OCI-LY3 (cell line): ENCODE measurements at regions not wholly inside any gene's neighbourhood (a gene's known extent, or its start where the extent isn't known, plus 50 kb on each side); places are given as distances from the start of the nearest gene placed in this dataset.

Experiments used
- H2AFZ ChIP-seq: fragments of 200-600, 300-600 bp; shearing (Covaris generic); 2 replicates; pipeline ENCODE4 v1.6.0; 2014; ENCODE audit warnings: antibody characterized with exemption, low read depth, low read length
- H3K27ac ChIP-seq: fragments of 200-600, 300-600 bp; sonication (generic); 2 replicates; pipeline ENCODE4 v1.5.1; 2014; ENCODE audit warnings: mild to moderate bottlenecking, low read length, moderate library complexity, mixed read lengths
- H3K27me3 ChIP-seq: fragments of 200-600, 300-600 bp; sonication (generic); 2 replicates; pipeline ENCODE4 v1.6.1; 2014; ENCODE audit warnings: low read depth, low read length, mixed read lengths
- H3K36me3 ChIP-seq: fragments of 200-600, 300-600 bp; sonication (generic); replicated peaks from 2 replicates; pipeline ENCODE3; 2014; ENCODE audit warnings: low read depth, low read length, mixed read lengths
- H3K4me1 ChIP-seq: fragments of 300-600, 200-600 bp; sonication (generic); 2 replicates; pipeline ENCODE4 v1.6.1; 2014; ENCODE audit warnings: low read length, mixed read lengths
- H3K4me2 ChIP-seq: fragments of 200-600, 300-600 bp; sonication (generic); 2 replicates; pipeline ENCODE4 v1.6.1; 2014; ENCODE audit warnings: low read length, mixed read lengths
- H3K4me3 ChIP-seq: fragments of 300-600, 200-600 bp; sonication (generic); 2 replicates; pipeline ENCODE4 v1.5.1; 2014; ENCODE audit warnings: antibody characterized with exemption, mild to moderate bottlenecking, low read length, moderate library complexity
- H3K79me2 ChIP-seq: fragments of 300-600, 200-600 bp; shearing (Covaris generic); 2 replicates; pipeline ENCODE4 v1.6.1; 2014; ENCODE audit warnings: mild to moderate bottlenecking, low read length, mixed read lengths
- H3K9ac ChIP-seq: fragments of 300-600, 200-600 bp; shearing (Covaris generic); 2 replicates; pipeline ENCODE4 v1.6.0; 2014; ENCODE audit warnings: mild to moderate bottlenecking, low read length, moderate library complexity
- H3K9me3 ChIP-seq: fragments of 200-600, 300-600 bp; shearing (Covaris generic); 2 replicates; pipeline ENCODE4 v1.6.1; 2014; ENCODE audit warnings: low read length, mixed read lengths; ENCODE audit not compliant: insufficient read depth
- H4K20me1 ChIP-seq: fragments of 200-600, 300-600 bp; sonication (generic); 2 replicates; pipeline ENCODE4 v1.6.1; 2016; ENCODE audit warnings: low read length, mixed read lengths; ENCODE audit not compliant: insufficient read depth
- EZH2phosphoT487 ChIP-seq: fragments of 200-600 bp; shearing (Covaris generic); IDR thresholded peaks from 2 replicates; pipeline ENCODE4 v1.6.1; 2018; ENCODE audit warnings: antibody characterized with exemption, mixed run types, low read depth
- TF ChIP-seq, protein P1 (sequence below): fragments of 200-600, 300-600 bp; sonication (generic); IDR thresholded peaks from 2 replicates; pipeline ENCODE4 v1.5.1; 2014; ENCODE audit warnings: antibody characterized with exemption, low read length, low read depth

DNA sequence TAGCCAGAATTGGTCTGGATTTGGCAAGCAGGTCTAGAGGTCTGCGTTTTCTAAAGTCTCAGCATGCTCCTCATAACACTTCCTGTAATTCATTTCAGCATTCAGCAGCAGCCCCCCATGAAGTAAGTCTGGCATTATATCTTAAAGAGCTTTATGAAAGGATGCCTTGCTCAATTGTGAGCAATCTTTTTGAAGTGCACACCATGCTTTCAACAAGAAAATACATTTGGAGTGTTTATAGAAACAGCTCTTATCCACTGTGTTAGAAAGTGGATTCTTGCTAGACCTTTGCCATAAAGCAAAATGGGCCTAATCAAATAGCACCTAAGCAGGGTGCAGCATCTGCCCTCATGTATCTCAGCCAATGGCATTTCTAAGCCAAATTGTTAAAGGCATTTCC lies 378.0 kb upstream of the AKR1E2 start:
- H3K79me2 ChIP-seq: no peaks in the 10 kb centered on the region
- no peaks in the 10 kb centered on the region for H3K4me1 ChIP-seq
- no peak overlapping the region for H2AFZ ChIP-seq
- no peaks in the 10 kb centered on the region for H4K20me1 ChIP-seq
- H3K9ac ChIP-seq: no peak overlapping the region
- H3K9me3 ChIP-seq: no peaks in the 10 kb centered on the region
- H3K27me3 ChIP-seq: no peaks in the 10 kb centered on the region
- TF ChIP-seq EZH2phosphoT487: no peak
- TF ChIP-seq, protein P1, sequence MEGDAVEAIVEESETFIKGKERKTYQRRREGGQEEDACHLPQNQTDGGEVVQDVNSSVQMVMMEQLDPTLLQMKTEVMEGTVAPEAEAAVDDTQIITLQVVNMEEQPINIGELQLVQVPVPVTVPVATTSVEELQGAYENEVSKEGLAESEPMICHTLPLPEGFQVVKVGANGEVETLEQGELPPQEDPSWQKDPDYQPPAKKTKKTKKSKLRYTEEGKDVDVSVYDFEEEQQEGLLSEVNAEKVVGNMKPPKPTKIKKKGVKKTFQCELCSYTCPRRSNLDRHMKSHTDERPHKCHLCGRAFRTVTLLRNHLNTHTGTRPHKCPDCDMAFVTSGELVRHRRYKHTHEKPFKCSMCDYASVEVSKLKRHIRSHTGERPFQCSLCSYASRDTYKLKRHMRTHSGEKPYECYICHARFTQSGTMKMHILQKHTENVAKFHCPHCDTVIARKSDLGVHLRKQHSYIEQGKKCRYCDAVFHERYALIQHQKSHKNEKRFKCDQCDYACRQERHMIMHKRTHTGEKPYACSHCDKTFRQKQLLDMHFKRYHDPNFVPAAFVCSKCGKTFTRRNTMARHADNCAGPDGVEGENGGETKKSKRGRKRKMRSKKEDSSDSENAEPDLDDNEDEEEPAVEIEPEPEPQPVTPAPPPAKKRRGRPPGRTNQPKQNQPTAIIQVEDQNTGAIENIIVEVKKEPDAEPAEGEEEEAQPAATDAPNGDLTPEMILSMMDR: no peak
- no peak overlapping the region for H3K4me3 ChIP-seq
- no peaks in the 10 kb centered on the region for H3K36me3 ChIP-seq
- H3K4me2 ChIP-seq: no peak overlapping the region
- no peak overlapping the region for H3K27ac ChIP-seq

DNA sequence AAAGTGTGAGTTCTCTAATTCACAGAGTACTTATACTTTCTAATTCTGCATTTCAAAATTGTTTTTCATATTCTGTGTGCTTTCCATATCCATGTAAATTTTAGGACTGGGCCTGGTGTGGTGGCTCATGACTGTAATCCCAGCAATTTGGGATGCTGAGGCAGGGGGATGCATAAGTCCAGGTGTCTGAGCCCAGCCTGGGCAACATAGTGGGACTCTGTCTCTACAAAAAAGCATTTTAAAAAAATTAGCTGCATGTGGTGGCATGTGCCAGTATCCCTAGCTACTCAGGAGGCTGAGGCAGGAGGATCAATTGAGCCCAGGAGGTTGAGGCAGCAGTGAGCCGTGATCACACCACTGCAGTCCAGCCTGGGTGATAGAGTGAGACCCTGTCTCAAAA lies 382.6 kb upstream of the AKR1E2 start:
- H3K27me3 ChIP-seq: no peaks in the 10 kb centered on the region
- H3K4me1 ChIP-seq: no peaks in the 10 kb centered on the region
- H3K9me3 ChIP-seq: no peaks in the 10 kb centered on the region
- no peak overlapping the region for H2AFZ ChIP-seq
- no peak overlapping the region for H3K9ac ChIP-seq
- no peak for TF ChIP-seq EZH2phosphoT487
- TF ChIP-seq, protein P1: no peak
- H3K79me2 ChIP-seq: no peaks in the 10 kb centered on the region
- H3K27ac ChIP-seq: no peak overlapping the region
- no peak overlapping the region for H3K4me2 ChIP-seq
- no peak overlapping the region for H3K4me3 ChIP-seq
- no peaks in the 10 kb centered on the region for H3K36me3 ChIP-seq
- no peaks in the 10 kb centered on the region for H4K20me1 ChIP-seq

DNA sequence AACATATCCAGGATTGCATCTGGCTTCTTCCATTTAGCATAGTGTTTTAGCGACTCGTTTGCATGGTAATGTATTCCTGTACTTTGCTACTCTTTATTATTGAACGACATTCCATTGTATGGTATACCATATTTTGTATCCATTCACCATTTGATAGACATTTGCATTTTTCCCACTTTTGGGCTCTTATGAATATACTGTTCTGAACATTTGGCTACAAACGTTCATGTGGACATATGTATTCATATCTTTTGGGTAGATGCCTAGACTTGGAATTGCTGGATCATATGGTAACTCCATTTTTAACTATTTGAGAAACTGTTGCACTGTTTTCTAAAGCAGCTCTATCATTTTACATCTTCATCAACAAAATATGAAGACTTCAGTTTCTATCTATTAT lies 383.7 kb upstream of the AKR1E2 start:
- H3K4me2 ChIP-seq: no peak overlapping the region
- no peak overlapping the region for H3K27ac ChIP-seq
- H3K79me2 ChIP-seq: no peaks in the 10 kb centered on the region
- no peak overlapping the region for H3K9ac ChIP-seq
- no peaks in the 10 kb centered on the region for H3K9me3 ChIP-seq
- no peak for TF ChIP-seq EZH2phosphoT487
- TF ChIP-seq, protein P1: no peak
- no peaks in the 10 kb centered on the region for H3K4me1 ChIP-seq
- H3K27me3 ChIP-seq: no peaks in the 10 kb centered on the region
- H2AFZ ChIP-seq: no peak overlapping the region
- H3K36me3 ChIP-seq: no peaks in the 10 kb centered on the region
- no peaks in the 10 kb centered on the region for H4K20me1 ChIP-seq
- H3K4me3 ChIP-seq: no peak overlapping the region

DNA sequence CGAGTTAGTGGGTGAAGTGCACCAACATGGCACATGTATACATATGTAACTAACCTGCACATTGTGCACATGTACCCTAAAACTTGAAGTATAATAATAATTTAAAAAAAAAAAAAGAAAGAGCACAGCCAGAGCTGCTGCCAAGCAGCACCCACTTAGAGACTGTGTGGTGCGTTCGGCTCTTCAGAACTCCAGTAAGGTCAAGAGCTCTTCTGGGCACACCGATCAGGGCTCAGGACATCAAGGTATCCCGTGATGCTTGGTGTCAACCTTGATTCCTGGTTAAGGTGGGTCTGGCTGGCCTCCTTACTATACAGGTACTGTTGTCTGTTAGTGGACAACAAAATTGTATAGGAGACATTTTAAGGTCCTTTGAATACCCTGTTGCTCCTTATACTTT lies 385.7 kb upstream of the AKR1E2 start:
- Histone ChIP-seq H3K4me3 (no peak overlapping the region), H3K4me2 (no peak overlapping the region), H3K36me3 (no peaks in the 10 kb centered on the region), H3K79me2 (no peaks in the 10 kb centered on the region), H3K27me3 (no peaks in the 10 kb centered on the region), H3K27ac (no peak overlapping the region), H3K9me3 (no peaks in the 10 kb centered on the region), H2AFZ (no peak overlapping the region), H3K9ac (no peak overlapping the region), H3K4me1 (no peaks in the 10 kb centered on the region), H4K20me1 (no peaks in the 10 kb centered on the region)
- TF ChIP-seq, protein P1: no peak
- TF ChIP-seq EZH2phosphoT487: no peak
